ENCODE measurements at regions not wholly inside any gene's neighbourhood (a gene's known extent, or its start where the extent isn't known, plus 50 kb on each side); places are given as distances from the start of the nearest gene placed in this dataset.

DNA sequence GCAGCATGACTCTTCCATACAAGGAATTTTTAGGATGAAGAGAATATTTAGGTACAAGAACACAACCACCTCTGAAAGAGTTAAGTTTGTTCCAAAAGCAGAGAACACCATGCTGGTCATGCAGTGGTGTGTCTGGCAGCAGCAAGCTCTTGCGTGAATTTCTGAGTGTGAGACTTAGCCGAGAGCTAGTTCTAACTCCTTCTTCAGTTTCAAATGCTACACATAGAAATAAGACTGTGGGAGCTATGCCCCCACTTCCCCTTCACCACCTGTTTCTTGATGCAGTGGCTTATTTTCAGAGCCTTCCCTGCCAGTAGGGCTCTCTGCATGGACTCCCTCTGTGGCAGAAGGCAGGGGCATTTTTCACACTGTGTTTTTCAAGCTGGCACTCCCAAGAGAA lies 122.9 kb upstream of the ZNF366 start:
- DNase-seq (ENCODE audit: insufficient read length, low spot score), result no peak
- FAIRE-seq, result no peak
- TF ChIP-seq POLR2A (IDR thresholded peaks at IDR 0.05; ENCODE audit: low read depth, low read length), result no peak

GRCh38 chr5:72628771-72629371 lies 121.7 kb upstream of the ZNF366 start:
- no peak for TF ChIP-seq POLR2A (IDR thresholded peaks at IDR 0.05; ENCODE audit: low read depth, low read length)
- no peak for DNase-seq (ENCODE audit: insufficient read length, low spot score)
- FAIRE-seq, result no peak

- FAIRE-seq (no peak), DNase-seq (ENCODE audit: insufficient read length, low spot score) (no peak)
- TF ChIP-seq POLR2A (IDR thresholded peaks at IDR 0.05; ENCODE audit: low read depth, low read length), result no peak
Observed at GRCh38 chr5:72625332-72625731, 118.1 kb upstream of the ZNF366 start.

GRCh38 chr5:72624641-72625236 lies 117.5 kb upstream of the ZNF366 start:
- DNase-seq (ENCODE audit: insufficient read length, low spot score) (no peak), FAIRE-seq (peak; percentile 65)
- TF ChIP-seq POLR2A (IDR thresholded peaks at IDR 0.05; ENCODE audit: low read depth, low read length), result no peak

- FAIRE-seq, result no peak
- no peak for TF ChIP-seq POLR2A (IDR thresholded peaks at IDR 0.05; ENCODE audit: low read depth, low read length)
- DNase-seq (ENCODE audit: insufficient read length, low spot score), result no peak
Observed at GRCh38 chr5:72623936-72624335, 116.7 kb upstream of the ZNF366 start.

GRCh38 chr5:72623323-72623722 lies 116.1 kb upstream of the ZNF366 start:
- no peak for TF ChIP-seq POLR2A (IDR thresholded peaks at IDR 0.05; ENCODE audit: low read depth, low read length)
- DNase-seq (ENCODE audit: insufficient read length, low spot score) (no peak), FAIRE-seq (no peak)

DNA sequence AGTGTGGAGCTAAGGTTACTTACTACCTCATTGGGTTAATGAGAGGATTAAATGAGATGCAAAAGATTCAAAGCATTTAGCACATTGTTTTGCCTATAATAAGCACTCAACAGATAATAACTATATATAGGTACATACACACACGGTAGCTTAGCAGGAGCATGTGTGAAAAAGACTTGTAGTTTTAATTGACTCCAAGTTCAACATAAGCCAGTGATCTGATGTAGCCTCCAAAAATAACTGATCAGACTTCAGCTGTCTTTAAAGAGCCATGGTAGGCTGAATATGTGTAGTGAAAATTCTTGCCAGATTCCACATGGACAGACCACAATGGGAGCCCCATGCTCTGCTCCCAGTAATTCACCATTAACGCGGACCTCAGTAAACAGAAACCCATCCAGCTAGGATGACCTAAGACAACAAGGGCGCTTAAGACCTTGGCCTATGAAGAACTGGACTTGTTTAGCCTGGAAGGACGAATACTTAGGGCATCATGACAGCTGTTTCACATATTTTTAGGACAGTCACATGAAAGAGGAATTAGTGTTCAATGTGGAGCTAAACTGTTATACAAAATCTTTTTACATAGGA lies 115.1 kb upstream of the ZNF366 start:
- FAIRE-seq, result no peak

GRCh38 chr5:72621576-72621975 lies 114.4 kb upstream of the ZNF366 start:
- no peak for FAIRE-seq
- no peak for TF ChIP-seq POLR2A (IDR thresholded peaks at IDR 0.05; ENCODE audit: low read depth, low read length)

More for the DNA sequence above, 115.1 kb upstream of the ZNF366 start:
- DNase-seq (ENCODE audit: insufficient read length, low spot score), result no peak
- no peak for TF ChIP-seq POLR2A (IDR thresholded peaks at IDR 0.05; ENCODE audit: low read depth, low read length)

DNA sequence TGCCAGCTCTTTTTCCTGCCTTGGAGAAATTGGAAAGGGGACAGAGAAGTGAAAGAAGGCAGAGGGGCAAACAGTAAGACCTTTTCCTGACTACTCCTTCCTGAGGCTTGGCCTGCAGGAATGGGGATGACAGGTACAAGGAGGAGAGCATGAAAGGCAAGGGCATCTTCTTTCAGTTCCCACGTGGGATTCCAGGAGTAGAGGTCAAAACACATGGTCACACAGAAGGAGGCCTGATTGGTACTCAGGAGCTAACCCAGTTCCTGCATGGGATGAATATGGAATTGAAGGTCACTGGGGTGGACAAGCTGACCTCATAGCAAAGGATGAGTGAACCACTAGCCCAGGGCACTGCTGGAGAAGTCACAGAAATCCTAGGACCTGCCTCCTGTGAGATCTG lies 112.5 kb upstream of the ZNF366 start:
- no peak for TF ChIP-seq POLR2A (IDR thresholded peaks at IDR 0.05; ENCODE audit: low read depth, low read length)
- FAIRE-seq (no peak), DNase-seq (ENCODE audit: insufficient read length, low spot score) (no peak)

More at GRCh38 chr5:72621576-72621975, 114.4 kb upstream of the ZNF366 start:
- DNase-seq (ENCODE audit: insufficient read length, low spot score), result no peak

DNA sequence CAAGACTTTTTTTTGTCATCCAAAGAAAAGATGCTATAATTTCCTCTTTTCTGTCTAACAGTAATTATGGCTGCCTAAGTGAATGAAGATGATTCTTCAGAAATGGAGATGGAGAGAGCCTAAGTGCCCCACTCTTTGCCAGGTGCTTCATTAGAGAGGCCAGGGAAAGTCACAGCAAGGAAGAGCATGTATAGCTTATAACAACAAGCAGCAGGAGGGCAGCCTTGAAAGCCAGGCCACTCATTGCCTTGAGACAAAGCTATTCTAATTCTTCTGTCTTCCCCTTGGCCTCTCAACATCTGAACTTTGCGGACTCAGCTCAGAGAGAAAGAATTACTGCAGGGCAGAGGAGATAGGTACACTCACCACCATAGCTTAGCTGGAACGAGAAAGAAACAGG lies 112.0 kb upstream of the ZNF366 start:
- DNase-seq (ENCODE audit: insufficient read length, low spot score) (no peak), FAIRE-seq (no peak)
- TF ChIP-seq POLR2A (IDR thresholded peaks at IDR 0.05; ENCODE audit: low read depth, low read length), result no peak

- no peak for DNase-seq (ENCODE audit: insufficient read length, low spot score)
- no peak for TF ChIP-seq POLR2A (IDR thresholded peaks at IDR 0.05; ENCODE audit: low read depth, low read length)
- FAIRE-seq, result no peak
Observed at GRCh38 chr5:72618708-72619107, 111.5 kb upstream of the ZNF366 start.

- no peak for TF ChIP-seq POLR2A (IDR thresholded peaks at IDR 0.05; ENCODE audit: low read depth, low read length)
- DNase-seq (ENCODE audit: insufficient read length, low spot score), result no peak
- FAIRE-seq, result no peak
Observed at GRCh38 chr5:72615061-72615460, 107.9 kb upstream of the ZNF366 start.

GRCh38 chr5:72613515-72613914 lies 106.3 kb upstream of the ZNF366 start:
- no peak for DNase-seq (ENCODE audit: insufficient read length, low spot score)
- no peak for TF ChIP-seq POLR2A (IDR thresholded peaks at IDR 0.05; ENCODE audit: low read depth, low read length)
- FAIRE-seq, result no peak

DNA sequence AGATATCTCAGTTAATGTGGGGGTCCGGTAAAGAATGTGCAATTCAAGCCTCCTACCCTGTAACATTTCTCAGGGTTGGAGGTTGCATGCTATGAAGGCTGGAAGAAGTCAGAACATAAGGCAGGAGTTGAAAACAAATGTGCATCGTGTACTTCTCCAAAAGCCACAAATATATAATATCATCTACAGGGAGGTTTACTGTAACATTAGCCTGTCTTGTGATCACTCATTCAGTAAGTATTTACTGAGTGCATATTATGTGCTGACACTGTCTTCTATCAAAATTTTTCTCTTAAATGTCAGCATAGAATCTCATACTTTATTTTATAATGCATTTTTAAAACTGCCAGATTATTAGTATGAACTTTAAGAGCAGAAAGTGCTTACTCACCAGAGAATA lies 105.6 kb upstream of the ZNF366 start:
- FAIRE-seq, result no peak
- no peak for DNase-seq (ENCODE audit: insufficient read length, low spot score)
- no peak for TF ChIP-seq POLR2A (IDR thresholded peaks at IDR 0.05; ENCODE audit: low read depth, low read length)

GRCh38 chr5:72611118-72611730 lies 104.0 kb upstream of the ZNF366 start:
- FAIRE-seq (peak; percentile 83), DNase-seq (ENCODE audit: insufficient read length, low spot score) (peak; percentile 36)
- TF ChIP-seq POLR2A (IDR thresholded peaks at IDR 0.05; ENCODE audit: low read depth, low read length), result no peak

All from H54 (cell line).